NT2/D1 (cell line): ENCODE measurements at regions not wholly inside any gene's neighbourhood (a gene's known extent, or its start where the extent isn't known, plus 50 kb on each side); places are given as distances from the start of the nearest gene placed in this dataset.
"Not testable (repeated sequence)": the region's sequence is repeated elsewhere in the genome, so short reads cannot be mapped to it uniquely, and the experiment has no call there.

Source experiments
- SUZ12 ChIP-seq: IDR thresholded peaks from 2 replicates; pipeline ENCODE4 v1.6.1; 2011; ENCODE audit not compliant: insufficient read length, insufficient read depth; ENCODE audit errors: extremely low read depth
- YY1 ChIP-seq: IDR thresholded peaks from 2 replicates; pipeline ENCODE4 v1.6.1; 2011; ENCODE audit not compliant: insufficient read length, insufficient read depth
- ZNF274 ChIP-seq: IDR thresholded peaks from 2 replicates; pipeline ENCODE4 v1.6.1; 2011; ENCODE audit warnings: mild to moderate bottlenecking, low read depth, low read length

- not testable (repeated sequence) for TF ChIP-seq SUZ12, ZNF274, YY1
Observed at GRCh38 chr12:9448648-9449047, 159.1 kb downstream of the KLRB1 start.
